ENCODE measurements at regions not wholly inside any gene's neighbourhood (a gene's known extent, or its start where the extent isn't known, plus 50 kb on each side); places are given as distances from the start of the nearest gene placed in this dataset.
"Not testable (repeated sequence)": the region's sequence is repeated elsewhere in the genome, so short reads cannot be mapped to it uniquely, and the experiment has no call there.

- no peak for FAIRE-seq
Observed at GRCh38 chr1:72481420-72481970, 199.2 kb upstream of the NEGR1 start.

GRCh38 chr1:72466376-72466775, 184.0 kb upstream of the NEGR1 start:
- FAIRE-seq: no peak

- no peak for FAIRE-seq
Observed at GRCh38 chr1:72462186-72462905, 180.0 kb upstream of the NEGR1 start.

GRCh38 chr1:72442262-72442661, 159.9 kb upstream of the NEGR1 start:
- FAIRE-seq: no peak

- no peak for FAIRE-seq
Observed at GRCh38 chr1:72439036-72439435, 156.7 kb upstream of the NEGR1 start.

GRCh38 chr1:72438270-72438669, 155.9 kb upstream of the NEGR1 start:
- no peak for FAIRE-seq

- no peak for FAIRE-seq
Observed at GRCh38 chr1:72435025-72435424, 152.7 kb upstream of the NEGR1 start.

GRCh38 chr1:72434070-72434469, 151.7 kb upstream of the NEGR1 start:
- FAIRE-seq: no peak

- no peak for FAIRE-seq
Observed at GRCh38 chr1:72433591-72433990, 151.3 kb upstream of the NEGR1 start.

GRCh38 chr1:72432645-72433267, 150.4 kb upstream of the NEGR1 start:
- FAIRE-seq: no peak

- no peak for FAIRE-seq
Observed at GRCh38 chr1:72431810-72432209, 149.5 kb upstream of the NEGR1 start.

- FAIRE-seq: not testable (repeated sequence)
Observed at GRCh38 chr1:72428276-72428675, 145.9 kb upstream of the NEGR1 start.

GRCh38 chr1:72419229-72419628, 136.9 kb upstream of the NEGR1 start:
- FAIRE-seq: no peak

GRCh38 chr1:72412286-72412685, 129.9 kb upstream of the NEGR1 start:
- FAIRE-seq: no peak

GRCh38 chr1:72399807-72400206, 117.5 kb upstream of the NEGR1 start:
- no peak for FAIRE-seq

GRCh38 chr1:72397786-72398185, 115.4 kb upstream of the NEGR1 start:
- FAIRE-seq: no peak

GRCh38 chr1:72394457-72394856, 112.1 kb upstream of the NEGR1 start:
- no peak for FAIRE-seq

- FAIRE-seq: no peak
Observed at GRCh38 chr1:72379072-72379471, 96.7 kb upstream of the NEGR1 start.

- FAIRE-seq: no peak
Observed at GRCh38 chr1:72375226-72375625, 92.9 kb upstream of the NEGR1 start.

GRCh38 chr1:72371259-72372035, 89.1 kb upstream of the NEGR1 start:
- FAIRE-seq: no peak

- not testable (repeated sequence) for FAIRE-seq
Observed at GRCh38 chr1:72370836-72371235, 88.5 kb upstream of the NEGR1 start.

- FAIRE-seq: no peak
Observed at GRCh38 chr1:72369069-72369757, 86.9 kb upstream of the NEGR1 start.

GRCh38 chr1:72366466-72366865, 84.1 kb upstream of the NEGR1 start:
- FAIRE-seq: no peak

All from G401.6 (cell line).